Retinal pigment epithelial cell (primary cell): ENCODE measurements at regions not wholly inside any gene's neighbourhood (a gene's known extent, or its start where the extent isn't known, plus 50 kb on each side); places are given as distances from the start of the nearest gene placed in this dataset.

Experiments used
- DNase-seq: peaks from one replicate; pipeline ENCODE4 v3.0.0-alpha.2; 2010; ENCODE audit warnings: low read depth
- H3K4me3 ChIP-seq: 2 replicates; pipeline ENCODE4 v1.5.1; 2011; ENCODE audit warnings: mild to moderate bottlenecking, low read length, control low read depth, moderate library complexity
- CTCF ChIP-seq: conservative IDR thresholded peaks from 2 replicates; pipeline ENCODE4 v1.5.1; 2011; ENCODE audit warnings: low read depth, low read length, control low read depth, inconsistent platforms

DNA sequence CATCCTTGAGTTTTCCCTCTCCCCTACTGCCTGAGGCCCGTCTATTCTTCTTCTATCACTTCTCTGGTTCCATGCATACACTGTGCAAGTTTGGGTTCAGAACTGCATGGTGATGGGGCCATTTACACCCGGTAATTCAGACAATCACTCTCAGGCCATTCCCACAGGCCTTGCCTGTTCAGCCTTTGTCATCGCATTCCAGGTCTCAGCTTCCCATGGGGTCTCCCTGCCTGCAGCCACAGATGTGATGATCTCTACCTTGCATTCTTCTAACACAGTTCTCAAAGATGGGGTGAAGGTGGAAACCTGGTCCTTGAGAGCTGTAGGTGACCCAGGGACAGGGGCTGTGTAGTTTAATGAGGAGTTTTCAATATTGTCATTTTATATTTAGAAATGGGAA lies 209.2 kb upstream of the TOPAZ1 start:
- no peak overlapping the region for H3K4me3 ChIP-seq
- no peak for DNase-seq
- no peak for TF ChIP-seq CTCF

DNA sequence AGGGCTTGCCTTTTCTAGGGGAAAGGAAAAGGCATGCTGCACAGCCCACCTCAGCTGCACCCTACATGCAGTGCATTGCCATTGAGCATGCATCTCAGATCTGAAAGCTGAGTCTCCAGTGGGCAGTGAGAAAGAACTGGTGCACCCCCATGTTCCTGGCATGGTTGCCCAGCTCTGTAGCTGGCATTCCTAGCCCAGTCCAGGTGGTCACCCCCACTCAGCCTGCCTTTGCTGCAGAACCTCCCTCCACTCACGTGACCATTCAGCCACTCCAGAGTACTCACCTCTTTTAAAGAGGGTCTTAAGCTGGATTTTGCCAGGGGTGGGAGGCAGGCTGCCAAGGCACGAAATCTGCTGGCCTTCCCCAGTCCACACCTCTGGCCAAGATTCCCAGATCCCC lies 208.6 kb upstream of the TOPAZ1 start:
- no peak for TF ChIP-seq CTCF
- no peak overlapping the region for H3K4me3 ChIP-seq
- no peak for DNase-seq

GRCh38 chr3:44036850-44037249 lies 204.8 kb upstream of the TOPAZ1 start:
- no peak for TF ChIP-seq CTCF
- no peak overlapping the region for H3K4me3 ChIP-seq
- DNase-seq, result no peak

DNA sequence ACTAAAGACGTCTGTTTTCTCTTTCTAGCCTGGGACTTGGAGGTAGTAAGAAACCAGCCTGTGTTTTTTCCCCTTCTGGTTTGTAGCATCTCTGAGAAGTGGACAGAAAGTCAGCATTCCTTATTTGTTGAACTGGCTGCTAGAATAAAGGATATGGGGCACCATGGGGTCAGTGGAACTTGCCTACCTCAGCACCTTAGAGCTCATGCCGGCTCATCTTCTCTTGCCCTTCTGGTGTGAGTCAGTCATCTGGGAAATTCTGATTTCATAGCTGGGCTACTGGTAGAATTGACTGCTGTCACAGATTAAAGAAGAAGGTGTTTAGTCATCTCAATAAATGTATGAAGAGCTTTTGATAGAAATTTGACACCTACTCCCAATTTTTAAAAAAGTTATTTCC lies 202.7 kb upstream of the TOPAZ1 start:
- DNase-seq, result no peak
- no peak for TF ChIP-seq CTCF
- H3K4me3 ChIP-seq, result no peak overlapping the region

- DNase-seq, result no peak
- no peak for TF ChIP-seq CTCF
Measured at GRCh38 chr3:44041726-44042125, 200.0 kb upstream of the TOPAZ1 start.

GRCh38 chr3:44042772-44043171 lies 198.9 kb upstream of the TOPAZ1 start:
- TF ChIP-seq CTCF, result no peak
- no peak overlapping the region for H3K4me3 ChIP-seq
- no peak for DNase-seq

More at GRCh38 chr3:44041726-44042125, 200.0 kb upstream of the TOPAZ1 start:
- no peak overlapping the region for H3K4me3 ChIP-seq

DNA sequence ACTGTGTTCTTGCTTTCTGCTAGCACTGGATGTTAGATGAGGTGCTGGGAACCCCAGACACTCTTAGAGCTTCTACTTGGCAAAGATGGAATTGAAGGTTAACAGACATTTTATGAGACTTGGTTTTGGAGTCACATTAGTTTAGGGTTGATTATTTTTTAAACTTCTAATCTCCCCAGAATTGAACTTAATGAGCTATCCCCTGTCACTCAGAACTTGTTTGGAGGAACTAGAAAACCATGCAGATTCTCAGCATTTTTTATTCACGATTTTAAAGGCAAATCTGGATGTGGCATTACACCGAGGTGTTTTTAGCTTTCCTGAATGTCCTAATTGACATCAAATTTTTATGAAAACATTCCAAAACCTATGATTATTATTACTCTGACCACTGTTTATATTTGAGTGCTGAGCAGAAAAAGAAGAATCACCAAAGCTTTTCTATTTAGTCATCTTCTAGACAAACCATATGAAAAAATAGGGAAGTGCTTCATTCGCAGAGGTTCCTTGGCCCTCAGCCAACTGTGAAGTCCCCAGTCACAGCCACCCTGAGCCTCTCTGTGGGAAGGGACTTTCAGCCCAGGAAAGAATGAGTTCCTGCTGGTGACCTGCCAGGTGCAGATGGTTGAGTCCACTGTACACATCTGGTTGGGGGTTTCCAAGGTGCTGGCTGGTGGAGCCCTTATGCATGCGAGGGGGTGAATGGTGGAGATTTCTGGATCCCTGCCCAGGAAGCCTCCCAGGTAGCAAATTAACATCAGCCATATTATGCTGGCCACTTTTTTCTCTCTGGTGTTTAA lies 196.0 kb upstream of the TOPAZ1 start:
- DNase-seq, result no peak
- TF ChIP-seq CTCF, result no peak
- H3K4me3 ChIP-seq, result no peak overlapping the region
